ENCODE measurements at regions not wholly inside any gene's neighbourhood (a gene's known extent, or its start where the extent isn't known, plus 50 kb on each side); places are given as distances from the start of the nearest gene placed in this dataset.
A peak's percentile ranks its signal among the peaks of the same experiment; 100 is the strongest.

GRCh38 chr6:87929843-87930288, 117.8 kb upstream of the SPACA1 start (continued):
- TF ChIP-seq FOXC1 (CRISPR knock-in tag; IDR thresholded peaks at IDR 0.05; ENCODE audit: borderline replicate concordance) = peak; percentile 49; the same call in 1 of the 2 replicates
- no peak for TF ChIP-seq DNMT3B (CRISPR knock-in tag; conservative IDR thresholded peaks at IDR 0.05)
- 0 out of 2 replicates have a peak, but pooled peaks have one; percentile 42 for TF ChIP-seq ZNF331 (CRISPR knock-in tag; IDR thresholded peaks at IDR 0.05)
- peak; percentile 48 for TF ChIP-seq ZNF574 (CRISPR knock-in tag; IDR thresholded peaks at IDR 0.05)
- 0 out of 2 replicates have a peak, but pooled peaks have one; percentile 58 for TF ChIP-seq MYC (CRISPR knock-in tag; IDR thresholded peaks at IDR 0.05; ENCODE audit: borderline replicate concordance)
- no peak for TF ChIP-seq JUND (CRISPR knock-in tag; IDR thresholded peaks at IDR 0.05)
- no peak for TF ChIP-seq MEIS2 (CRISPR knock-in tag; IDR thresholded peaks at IDR 0.05)
- no peak for TF ChIP-seq TOPORS (CRISPR knock-in tag; IDR thresholded peaks at IDR 0.05)
- TF ChIP-seq TRIM22 (IDR thresholded peaks at IDR 0.05) = no peak
- peak; percentile 29; the same call in 1 of the 2 replicates for TF ChIP-seq ETV5 (CRISPR knock-in tag; IDR thresholded peaks at IDR 0.05; ENCODE audit: borderline replicate concordance)
- TF ChIP-seq ZBTB33 (CRISPR knock-in tag; IDR thresholded peaks at IDR 0.05) = 0 out of 2 replicates have a peak, but pooled peaks have one; percentile 20
- TF ChIP-seq NFIC (IDR thresholded peaks at IDR 0.05; ENCODE audit: low read length) = no peak
- TF ChIP-seq ZSCAN30 (CRISPR knock-in tag; IDR thresholded peaks at IDR 0.05) = no peak
- peak; percentile 77 for TF ChIP-seq ERF (CRISPR knock-in tag; IDR thresholded peaks at IDR 0.05)
- TF ChIP-seq SNAPC2 (CRISPR knock-in tag; IDR thresholded peaks at IDR 0.05) = no peak
- TF ChIP-seq CEBPZ (IDR thresholded peaks at IDR 0.05; ENCODE audit: low read length) = no peak
- peak; percentile 57; the same call in 1 of the 2 replicates for TF ChIP-seq TFAP4 (IDR thresholded peaks at IDR 0.05; ENCODE audit: borderline replicate concordance, low read depth)
- TF ChIP-seq POLR2A (IDR thresholded peaks at IDR 0.05; ENCODE audit: insufficient read depth in 1 of 2, low read depth in 2 of 2, low read length in 2 of 2) = no peak
- TF ChIP-seq ZNF891 (CRISPR knock-in tag; IDR thresholded peaks at IDR 0.05) = no peak
- no peak for TF ChIP-seq ZNF629 (CRISPR knock-in tag; conservative IDR thresholded peaks at IDR 0.05)
